H1 (cell line): ENCODE measurements at regions not wholly inside any gene's neighbourhood (a gene's known extent, or its start where the extent isn't known, plus 50 kb on each side); places are given as distances from the start of the nearest gene placed in this dataset.

Experiments used
- CBX8 ChIP-seq: fragments of 300-800, 300-1000 bp; sonication (generic); IDR thresholded peaks from 2 replicates; pipeline ENCODE4 v1.7.1; 2016; ENCODE audit warnings: low read depth, low read length, borderline replicate concordance
- CHD1 ChIP-seq: IDR thresholded peaks from 2 replicates; pipeline ENCODE4 v1.6.1; 2012; ENCODE audit warnings: low read depth, low read length, improper control_type of control experiment
- RNF2 ChIP-seq: fragments of 200-900, 300-1000 bp; sonication (generic); IDR thresholded peaks from 2 replicates; pipeline ENCODE4 v1.7.1; 2016; ENCODE audit warnings: borderline replicate concordance, low read depth, mild to moderate bottlenecking, antibody characterized with exemption, low read length; ENCODE audit not compliant: poor library complexity, severe bottlenecking; ENCODE audit errors: missing control alignments
- TEAD4 ChIP-seq: IDR thresholded peaks from 2 replicates; pipeline ENCODE4 v1.6.1; 2012; ENCODE audit warnings: low read depth, low read length, inconsistent platforms, mixed read lengths

GRCh38 chr15:69610277-69610676 lies 157.7 kb downstream of the RPLP1 start:
- TF ChIP-seq CHD1 (no peak), CBX8 (no peak), RNF2 (no peak), TEAD4 (no peak)
